GM18519 (cell line): ENCODE measurements at regions not wholly inside any gene's neighbourhood (a gene's known extent, or its start where the extent isn't known, plus 50 kb on each side); places are given as distances from the start of the nearest gene placed in this dataset.
"Not testable (repeated sequence)": the region's sequence is repeated elsewhere in the genome, so short reads cannot be mapped to it uniquely, and the experiment has no call there.

Source experiments
- ATAC-seq: cut with Tn5 transposase; IDR thresholded peaks from one replicate; pipeline ENCODE4 v1.9.1; 2021; ENCODE audit warnings: mild to moderate bottlenecking, moderate library complexity; ENCODE audit not compliant: unreplicated experiment, low FRiP score

DNA sequence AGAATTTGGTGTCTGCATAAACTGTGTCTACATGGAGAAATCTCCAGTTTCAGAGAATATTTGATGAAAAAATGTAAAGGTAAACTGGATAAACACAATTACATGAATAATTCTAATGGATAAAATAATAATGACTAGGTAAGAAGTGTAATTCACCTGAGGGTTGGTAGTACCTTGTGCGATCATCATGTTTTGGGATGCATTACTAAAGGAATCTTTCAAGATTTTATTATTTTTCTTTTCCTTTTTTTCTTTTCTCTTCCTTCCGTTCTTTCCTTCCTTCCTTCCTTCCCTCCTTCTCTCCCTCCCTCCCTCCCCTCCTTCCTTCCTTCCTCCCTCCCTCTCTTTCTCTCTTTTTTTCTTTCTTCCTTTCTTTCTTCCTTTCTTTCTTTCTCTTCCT, 818.7 kb downstream of the LTN1 start:
- ATAC-seq: no peak

- ATAC-seq: no peak
These were observed 820.3 kb downstream of the LTN1 start for GRCh38 chr21:28172376-28172775.

DNA sequence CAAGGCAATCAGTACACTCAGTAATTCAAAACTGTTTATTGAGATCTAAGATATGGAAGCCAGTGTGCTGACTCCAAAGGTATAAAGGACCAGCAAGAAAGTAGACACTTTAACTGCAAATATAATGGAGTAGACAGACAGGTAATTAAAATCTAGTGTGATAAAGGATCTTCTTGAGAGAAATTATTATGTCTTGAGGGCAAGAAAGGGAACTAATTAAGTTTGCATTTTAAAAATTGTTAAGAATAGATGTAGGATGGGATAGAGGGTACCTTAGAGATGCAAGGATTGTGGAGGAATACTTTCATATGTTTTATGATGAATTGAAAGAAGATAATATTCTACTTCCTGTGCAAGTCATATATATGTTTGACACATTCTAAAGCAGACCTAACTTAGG, 825.3 kb downstream of the LTN1 start:
- no peak for ATAC-seq

- not testable (repeated sequence) for ATAC-seq
These were observed 828.2 kb downstream of the LTN1 start for GRCh38 chr21:28164519-28164918.

DNA sequence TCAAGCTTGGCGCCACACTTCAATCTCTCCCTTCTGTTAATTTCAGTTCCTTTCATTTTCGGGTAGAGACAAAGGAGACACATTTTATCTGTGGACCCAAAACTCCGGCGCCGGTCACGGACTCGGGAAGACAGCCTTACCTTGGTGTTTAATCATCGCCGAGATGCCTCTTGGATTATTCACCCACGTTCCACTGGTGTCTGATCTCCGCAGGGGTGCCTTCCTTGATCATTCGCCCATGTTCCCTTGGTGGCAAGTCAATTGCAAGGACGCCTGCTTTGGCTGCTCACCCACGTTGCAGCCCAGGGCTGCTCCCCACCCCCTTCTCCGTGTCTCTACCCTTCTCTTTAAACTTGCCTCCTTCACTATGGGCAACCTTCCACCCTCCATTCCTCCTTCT, 830.6 kb downstream of the LTN1 start:
- not testable (repeated sequence) for ATAC-seq

DNA sequence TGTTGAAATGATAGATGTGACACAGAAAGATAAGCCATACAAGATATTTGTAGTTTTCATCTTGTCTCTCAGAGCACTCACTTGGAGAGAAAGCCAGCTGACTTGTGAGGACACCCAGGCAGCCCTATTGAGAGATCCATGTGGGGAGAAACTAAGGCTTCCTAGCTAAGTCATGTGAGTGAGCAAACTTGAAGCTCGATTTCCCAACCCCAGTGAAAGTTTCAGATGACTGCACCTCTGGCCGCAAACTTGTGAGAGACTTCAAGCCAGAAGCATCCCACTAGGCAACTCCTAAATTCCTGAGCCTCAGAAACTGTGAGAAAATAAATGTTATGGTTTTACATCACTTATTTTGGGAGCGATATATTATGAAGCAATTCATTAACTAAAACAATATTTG, 832.3 kb downstream of the LTN1 start:
- ATAC-seq: no peak

DNA sequence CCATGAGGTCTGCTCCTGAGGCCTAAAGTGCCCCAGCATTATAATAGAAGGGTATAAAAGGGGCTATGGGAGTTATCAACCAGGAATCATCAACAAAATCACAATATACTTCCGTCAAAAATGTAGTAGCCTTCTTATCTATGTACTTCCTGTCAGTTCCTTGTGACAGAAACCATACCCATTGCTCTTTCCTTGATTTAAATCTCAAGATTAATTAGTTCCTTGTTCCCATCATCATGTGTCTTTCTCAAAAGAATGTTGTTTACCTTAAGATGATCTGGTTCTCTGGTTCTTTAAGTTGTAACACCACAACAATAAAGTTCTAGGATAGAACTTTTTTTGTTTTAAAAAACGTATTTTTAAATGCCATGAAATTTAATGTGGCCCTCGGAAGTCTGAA, 833.3 kb downstream of the LTN1 start:
- ATAC-seq: no peak

DNA sequence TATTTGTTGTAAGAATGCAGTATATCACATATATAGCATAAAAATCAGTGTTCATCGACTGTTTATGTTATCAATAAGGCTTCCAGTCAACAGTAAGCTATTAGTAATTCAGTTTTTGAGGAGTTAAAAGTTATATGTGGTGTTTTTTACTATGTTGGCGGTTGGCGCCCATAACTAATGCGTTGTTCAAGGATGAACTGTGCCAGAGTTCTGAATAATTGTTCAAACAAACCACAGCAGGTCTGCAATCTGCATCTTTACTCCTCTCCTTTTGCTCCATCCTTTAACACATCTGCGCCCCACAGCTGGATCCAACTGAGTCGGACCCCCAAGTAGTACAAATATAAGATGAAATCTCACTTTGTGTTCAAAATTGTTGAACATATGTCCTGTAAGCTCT, 836.1 kb downstream of the LTN1 start:
- no peak for ATAC-seq

DNA sequence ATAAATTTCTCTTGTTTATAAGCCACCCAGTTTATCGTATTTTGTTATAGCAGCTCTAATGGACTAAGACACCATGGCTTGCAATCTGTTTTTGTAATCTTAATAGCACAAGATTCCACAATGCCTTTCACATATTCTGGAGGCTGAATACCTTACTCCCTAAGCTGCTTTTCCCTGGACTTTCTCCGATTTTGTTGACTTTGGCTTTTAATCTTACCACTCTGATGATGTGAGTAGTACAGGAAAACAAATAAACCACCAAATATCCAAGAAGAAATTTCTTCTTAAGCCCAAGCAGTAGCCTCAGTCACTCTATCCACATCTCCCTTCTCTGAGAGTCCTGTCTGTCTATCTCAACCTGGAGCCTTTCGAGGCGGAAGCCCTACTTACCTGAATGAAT, 838.6 kb downstream of the LTN1 start:
- no peak for ATAC-seq

GRCh38 chr21:28152732-28153131, 839.9 kb downstream of the LTN1 start:
- ATAC-seq: no peak

DNA sequence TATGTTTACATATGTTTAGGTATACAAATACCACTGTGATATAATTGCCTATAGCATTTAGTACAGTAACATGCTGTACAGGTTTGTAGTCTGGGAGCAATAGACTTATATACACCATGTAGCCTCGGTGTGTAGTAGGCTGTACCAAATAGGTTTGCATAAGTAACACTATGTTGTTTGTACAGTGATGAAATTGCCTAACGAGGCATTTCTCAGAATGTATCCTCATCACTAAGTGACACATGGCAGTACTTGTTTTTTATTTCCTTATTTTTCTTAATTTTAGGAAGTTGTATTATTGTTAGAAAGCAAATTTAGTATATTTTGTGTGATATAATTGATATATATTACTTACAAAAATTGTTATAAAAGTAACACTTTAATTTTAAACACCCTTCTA, 840.9 kb downstream of the LTN1 start:
- no peak for ATAC-seq

DNA sequence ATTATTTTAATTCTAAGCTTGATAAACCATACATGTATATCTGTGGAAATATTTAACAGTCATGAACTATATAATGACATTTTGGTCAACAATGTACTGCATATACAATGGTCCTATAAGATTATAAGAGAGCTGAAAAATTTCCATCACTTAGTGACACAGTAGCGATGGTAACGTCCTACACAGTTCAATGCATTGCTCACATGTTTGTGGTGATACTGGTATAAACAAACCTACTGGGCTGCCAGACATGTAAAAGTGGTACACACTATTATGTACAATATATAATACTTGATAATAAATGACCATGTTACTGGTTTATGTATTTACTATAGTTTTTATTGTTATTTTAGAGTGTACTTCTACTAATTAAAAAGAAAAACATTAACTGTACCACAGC, 841.9 kb downstream of the LTN1 start:
- no peak for ATAC-seq

DNA sequence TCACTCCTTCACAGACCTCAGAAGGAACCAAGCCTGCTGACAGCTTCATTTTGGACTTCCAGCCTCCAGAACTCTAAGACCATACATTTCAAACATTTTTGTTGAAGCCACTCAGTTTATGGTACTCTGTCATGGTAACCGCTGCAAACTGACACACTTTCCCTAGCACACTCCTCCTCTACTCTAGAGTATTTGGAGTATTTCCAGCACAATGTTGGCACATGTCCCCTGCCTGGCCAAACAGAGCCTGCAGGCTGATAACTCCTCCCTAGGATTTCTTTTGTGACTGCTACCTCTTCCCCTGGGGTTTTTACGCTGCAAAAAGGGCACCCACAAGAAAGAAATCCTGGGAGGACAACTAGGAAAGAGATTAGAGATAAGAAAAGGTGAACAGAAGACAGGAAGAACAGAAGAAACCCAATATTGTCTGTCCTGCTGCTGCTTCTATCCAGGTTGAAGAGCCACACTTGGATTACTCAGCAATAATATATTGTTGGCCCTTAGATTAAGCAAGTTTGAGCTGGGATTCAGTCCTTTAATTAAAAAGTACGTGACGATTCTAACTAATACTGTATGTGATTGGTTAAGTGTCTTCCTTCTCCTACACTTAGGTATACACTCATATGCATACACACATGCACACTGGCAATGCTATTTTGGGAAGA, 844.1 kb downstream of the LTN1 start:
- no peak for ATAC-seq

DNA sequence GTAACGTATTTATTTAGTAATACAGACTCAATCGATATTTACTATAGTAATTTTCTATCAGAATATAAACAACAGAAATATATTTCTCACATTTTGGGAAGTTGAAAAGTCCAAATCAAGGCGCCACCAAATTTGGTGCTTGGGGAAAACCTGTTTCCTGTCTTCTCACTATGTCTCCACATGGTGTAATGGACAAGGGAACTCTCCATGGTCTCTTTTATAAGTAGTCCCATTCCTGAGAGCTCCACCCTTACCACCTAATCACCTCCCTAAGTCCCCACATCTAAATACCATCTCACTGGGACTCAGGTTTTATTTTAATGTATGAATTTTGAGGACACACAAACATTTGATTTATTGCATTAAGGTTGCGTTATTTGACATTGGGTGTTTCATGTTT, 848.0 kb downstream of the LTN1 start:
- ATAC-seq: no peak

GRCh38 chr21:28144089-28144488, 848.6 kb downstream of the LTN1 start:
- no peak for ATAC-seq

DNA sequence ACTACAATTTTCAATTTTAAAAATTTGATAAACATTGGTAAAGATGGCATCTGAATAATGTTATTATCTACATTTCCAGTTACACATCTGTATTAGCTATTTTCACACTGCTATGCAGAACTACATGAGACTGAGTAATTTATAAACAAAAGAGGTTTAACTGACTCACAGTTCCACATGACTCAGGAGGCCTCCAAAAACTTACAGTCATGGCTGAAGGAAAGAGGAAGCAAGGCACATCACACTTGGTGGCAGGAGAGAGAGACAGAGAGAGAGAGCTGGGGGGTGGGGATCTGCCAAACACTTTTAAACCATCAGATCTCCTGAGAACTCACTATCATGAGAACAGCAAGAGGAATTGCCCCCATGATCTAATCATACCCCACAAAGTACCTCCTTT, 850.0 kb downstream of the LTN1 start:
- ATAC-seq: no peak

GRCh38 chr21:28138272-28138671, 854.4 kb downstream of the LTN1 start:
- ATAC-seq: no peak

GRCh38 chr21:28136656-28137255, 855.9 kb downstream of the LTN1 start:
- no peak for ATAC-seq

DNA sequence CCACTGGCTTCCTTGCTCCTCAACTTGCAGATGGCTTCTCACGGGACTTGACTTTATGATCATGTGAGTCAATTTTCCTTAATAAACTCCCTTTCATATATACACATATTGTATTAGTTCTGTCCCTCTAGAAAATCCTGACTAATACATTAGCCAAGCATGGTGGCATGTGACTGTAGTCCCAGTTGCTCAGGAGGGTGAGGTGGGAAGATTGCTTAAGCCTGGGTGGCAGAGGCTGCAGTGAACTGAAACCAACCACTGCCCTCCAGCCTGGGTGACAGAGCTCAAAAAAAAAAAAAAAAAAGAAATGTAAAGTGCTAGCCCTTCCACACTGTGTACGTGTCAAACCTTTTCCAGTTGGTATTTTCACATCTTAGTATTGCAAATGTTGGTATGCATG, 857.0 kb downstream of the LTN1 start:
- ATAC-seq: no peak

- no peak for ATAC-seq
These were observed 859.6 kb downstream of the LTN1 start for GRCh38 chr21:28133116-28133515.

- ATAC-seq: no peak
These were observed 860.0 kb downstream of the LTN1 start for GRCh38 chr21:28132713-28133112.

- ATAC-seq: no peak
These were observed 865.4 kb downstream of the LTN1 start for GRCh38 chr21:28127175-28127785.
